HG03095 (cell line): ENCODE measurements at regions not wholly inside any gene's neighbourhood (a gene's known extent, or its start where the extent isn't known, plus 50 kb on each side); places are given as distances from the start of the nearest gene placed in this dataset.
A peak's percentile ranks its signal among the peaks of the same experiment; 100 is the strongest.

Experiments
- ATAC-seq: cut with Tn5 transposase; IDR thresholded peaks from one replicate; pipeline ENCODE4 v1.9.1; 2021; ENCODE audit warnings: moderate library complexity; ENCODE audit not compliant: unreplicated experiment

DNA sequence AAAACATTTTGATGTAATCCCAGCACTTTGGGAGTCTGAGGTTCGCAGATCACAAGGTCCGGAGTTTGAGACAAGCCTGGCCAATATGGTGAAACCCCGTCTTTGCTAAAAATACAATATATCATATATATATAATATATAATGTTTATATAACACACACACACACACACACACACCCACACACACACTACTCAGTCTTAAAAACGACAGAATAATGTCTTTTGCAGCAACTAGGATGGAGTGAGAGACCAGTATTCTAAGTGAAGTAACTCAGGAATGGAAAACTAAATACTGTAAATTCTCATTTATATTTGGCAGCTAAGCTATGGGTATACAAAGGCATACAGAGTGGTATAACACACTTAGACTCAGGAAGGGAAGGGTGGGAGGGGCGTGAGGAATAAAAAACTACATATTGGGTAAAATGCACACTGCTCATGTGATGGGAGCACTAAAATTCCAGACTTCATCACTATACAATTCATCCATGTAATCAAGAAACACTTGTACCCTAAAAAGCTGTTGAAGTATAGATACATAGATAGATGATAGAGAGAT is 231.2 kb upstream of the SEMA3A start:
- no peak for ATAC-seq

DNA sequence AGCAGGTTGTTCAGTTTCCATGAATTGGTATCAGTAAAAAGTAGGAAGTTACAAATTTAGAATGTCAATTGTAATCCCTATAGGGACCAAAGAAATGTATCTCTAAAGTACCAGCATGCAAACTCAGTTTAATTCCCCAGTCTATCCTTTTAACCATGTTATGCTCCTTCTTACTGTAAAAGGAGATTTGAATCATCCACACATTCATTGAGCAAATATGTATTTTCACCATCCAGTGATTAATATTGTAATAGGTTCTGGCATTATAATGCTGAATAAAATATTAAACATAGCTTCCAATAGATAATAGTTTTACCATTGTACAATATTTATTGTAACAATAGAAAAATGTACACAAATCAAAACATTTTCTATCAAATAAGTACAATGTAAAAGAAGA is 228.2 kb upstream of the SEMA3A start:
- ATAC-seq, result no peak

DNA sequence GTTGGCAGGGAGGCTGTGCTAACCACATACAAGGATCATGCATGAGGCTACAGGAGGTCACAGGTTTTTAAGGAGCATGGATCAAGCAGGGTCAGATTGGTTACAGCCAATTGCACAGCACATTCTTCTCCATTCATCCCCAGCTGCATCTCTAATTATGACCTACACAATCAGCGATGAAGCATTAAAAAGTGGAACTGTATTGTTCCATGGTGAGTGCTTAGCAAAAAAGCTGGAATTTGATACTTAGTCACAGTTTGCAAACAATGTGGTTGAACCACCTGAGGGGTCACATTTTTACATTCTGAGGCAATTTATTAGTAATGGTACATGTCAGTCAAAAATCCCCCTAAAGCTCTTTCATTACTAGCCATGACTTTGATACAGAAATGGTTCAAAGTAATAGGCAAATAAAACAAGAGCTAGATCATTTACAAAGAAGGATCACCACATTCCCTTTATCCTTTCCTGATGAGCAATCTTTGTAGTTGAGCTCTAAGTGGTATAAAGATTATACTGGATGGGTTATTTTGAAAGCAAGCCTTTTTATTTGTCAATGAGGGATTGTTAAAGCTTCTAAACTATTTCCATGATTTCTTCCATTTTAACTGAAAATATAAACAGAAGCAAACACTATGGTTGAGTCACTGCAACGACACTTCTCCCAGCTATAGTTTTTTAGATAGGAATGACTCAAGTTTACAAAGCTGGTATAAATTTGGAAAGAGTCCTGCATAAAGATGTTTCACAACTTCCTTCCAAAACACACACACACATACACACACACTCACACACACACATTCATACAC is 217.8 kb upstream of the SEMA3A start:
- no peak for ATAC-seq

DNA sequence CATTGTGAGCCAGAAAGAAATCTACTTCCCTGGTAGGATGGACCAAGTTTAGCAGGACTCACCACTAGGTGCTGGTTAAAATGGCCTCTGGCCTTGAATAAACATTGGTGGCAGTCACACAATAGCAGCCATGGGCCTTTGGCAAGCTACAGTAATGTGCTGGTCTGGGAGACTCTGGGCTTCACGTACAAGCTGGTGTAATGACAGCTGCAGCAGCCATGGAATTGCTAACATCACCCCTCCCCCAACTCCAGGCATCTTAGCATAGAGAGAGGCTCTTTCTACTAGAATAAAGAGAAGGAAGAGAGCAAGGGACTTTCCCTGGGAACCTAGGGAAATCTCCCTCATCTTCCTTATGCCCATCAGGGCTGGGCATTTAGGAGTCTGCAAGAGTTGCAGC is 205.1 kb upstream of the SEMA3A start:
- ATAC-seq, result no peak

DNA sequence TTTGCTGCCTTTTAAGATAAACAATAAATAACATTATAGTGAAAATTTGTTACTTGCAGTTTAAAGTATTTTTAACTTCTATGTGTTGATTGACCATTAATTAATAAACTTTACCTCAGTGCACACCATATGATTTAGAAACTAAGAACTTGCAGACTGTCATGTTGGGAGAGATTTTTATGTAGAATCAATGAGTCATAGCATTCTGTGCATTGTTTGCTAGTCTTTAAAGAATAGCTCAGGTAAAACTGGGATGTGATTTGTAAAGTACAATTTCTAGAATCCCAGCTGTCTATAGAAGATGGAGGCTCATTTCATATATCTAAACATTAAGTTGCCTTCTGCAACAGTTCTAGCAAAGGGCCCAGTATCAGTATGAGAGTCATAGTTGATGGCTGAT is 199.6 kb upstream of the SEMA3A start:
- no peak for ATAC-seq

DNA sequence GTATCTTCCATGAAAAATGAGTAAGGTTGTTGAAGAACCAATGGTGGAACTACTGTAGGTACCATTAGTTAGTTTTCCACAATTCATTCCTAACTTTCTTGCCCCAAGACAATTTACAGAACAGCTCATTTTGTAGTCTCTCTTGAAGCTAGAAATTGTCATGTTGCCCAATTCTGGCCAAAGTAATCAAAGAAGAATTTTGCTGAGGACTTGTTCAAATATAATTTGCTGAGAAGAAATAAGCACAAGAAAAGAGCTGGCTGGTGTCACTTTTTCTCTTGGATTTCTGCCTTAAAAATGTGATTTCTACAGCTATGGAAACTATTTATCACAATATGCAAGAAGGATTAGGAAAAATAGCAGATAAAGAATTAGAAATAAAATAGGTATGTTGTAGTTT is 199.2 kb upstream of the SEMA3A start:
- ATAC-seq, result no peak

DNA sequence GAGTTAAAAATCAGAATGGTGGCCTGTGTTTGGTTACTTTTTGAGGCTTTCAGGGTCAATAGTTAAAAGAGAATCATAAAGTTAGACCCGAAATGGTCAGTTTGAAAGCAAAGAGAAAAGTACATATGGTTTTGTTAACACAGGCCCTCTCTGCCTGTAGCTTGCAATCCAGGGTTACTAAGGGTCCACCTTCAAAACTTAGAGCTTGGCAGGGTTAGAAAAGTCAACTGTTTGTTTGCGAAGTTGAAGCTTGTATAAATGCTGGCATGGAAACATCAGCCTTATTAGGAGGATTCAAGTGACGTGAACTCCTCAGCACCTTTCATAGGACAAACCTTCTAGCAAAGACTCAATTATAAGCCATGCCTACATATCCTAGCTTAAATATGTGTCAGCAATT is 196.3 kb upstream of the SEMA3A start:
- ATAC-seq, result no peak

DNA sequence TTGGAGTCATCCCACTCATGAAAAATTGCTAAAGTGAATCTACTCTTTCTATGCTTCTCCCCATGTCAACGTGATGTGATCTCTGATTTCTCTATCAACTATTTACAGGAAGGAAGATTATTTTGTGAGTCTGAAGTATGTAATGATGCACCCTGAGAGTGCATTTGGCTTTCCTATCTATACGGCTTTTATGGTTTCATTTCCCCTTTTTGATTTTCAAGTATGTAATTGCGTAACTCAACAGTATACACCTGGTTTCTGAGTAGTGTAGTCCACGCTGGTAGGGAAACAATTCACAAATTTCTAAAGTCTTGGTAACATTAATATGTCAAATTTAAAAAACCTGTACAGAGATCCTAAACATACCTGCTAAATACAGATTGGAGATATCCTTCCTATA is 194.7 kb upstream of the SEMA3A start:
- ATAC-seq, result peak; percentile 100

DNA sequence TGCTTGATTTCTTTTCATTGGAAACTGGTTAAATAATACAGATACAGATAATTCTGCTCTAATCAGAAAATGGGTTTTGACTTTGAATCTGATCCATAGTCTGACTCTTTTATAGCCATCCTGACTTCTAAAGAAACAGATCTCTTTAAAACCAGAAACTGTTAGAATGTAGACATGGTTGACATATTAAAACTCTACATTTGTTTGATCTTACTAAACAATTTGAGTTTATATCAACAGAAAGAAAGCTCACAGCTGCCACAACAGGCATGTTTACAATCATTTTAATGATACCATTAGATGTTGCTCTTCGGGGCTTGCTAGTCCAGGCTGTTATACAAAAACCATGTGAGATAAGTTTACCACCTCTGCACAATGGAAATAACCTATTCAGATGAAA is 193.0 kb upstream of the SEMA3A start:
- ATAC-seq, result no peak

DNA sequence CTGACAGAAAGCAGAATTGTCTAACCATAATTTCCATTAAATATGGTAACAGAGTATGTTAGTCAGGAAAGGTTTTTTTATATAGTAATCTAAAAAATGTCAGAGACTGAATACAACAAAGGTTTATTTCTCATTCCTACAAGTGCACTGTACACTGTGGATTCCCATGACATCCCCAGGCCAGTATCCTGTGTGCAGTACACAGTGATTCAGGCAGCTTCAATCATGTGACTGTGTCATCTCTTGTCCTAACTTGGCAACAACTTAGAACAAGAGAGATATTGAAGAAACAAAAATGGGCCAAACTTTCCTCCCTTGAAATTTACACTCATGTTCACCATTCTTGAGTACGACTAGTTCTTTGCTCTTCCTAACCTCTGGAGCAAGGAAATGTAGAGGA is 189.8 kb upstream of the SEMA3A start:
- ATAC-seq, result no peak

DNA sequence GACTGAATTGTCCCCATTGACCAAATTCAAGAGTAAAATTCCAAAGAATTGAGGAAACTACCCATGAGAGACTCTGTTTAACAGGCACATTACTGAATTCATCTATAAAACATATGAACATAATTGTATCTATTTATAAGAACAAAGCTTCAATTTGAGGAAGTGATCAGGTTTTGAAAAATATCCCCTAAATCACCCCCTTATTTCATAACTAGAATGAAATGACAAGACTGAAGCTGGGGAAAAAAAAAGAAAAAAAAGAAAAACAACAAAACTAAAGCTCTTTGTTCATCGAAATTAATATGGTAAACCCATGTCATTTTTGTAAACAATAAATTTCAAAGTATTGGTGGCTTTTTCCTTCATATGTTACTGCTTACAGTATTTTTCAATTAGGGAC is 184.9 kb upstream of the SEMA3A start:
- no peak for ATAC-seq

DNA sequence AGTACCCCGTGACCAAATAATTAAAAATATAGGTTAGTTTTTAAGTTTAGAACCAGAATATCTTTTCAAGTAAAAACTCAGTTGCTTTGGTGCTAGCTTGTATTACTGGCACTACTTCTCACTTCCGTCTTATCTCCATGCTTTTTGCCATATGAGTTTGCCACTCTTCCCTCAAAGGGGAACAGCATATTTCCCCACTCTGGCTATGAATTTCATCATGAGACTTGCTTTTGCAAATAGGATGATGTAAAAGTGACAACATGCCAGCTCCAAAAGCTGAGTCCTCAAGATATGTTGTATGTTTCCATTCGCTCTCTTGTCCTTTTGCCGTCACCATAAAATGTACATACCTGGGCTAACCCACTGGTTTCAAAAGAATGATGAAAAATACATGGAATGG is 178.1 kb upstream of the SEMA3A start:
- ATAC-seq, result no peak

DNA sequence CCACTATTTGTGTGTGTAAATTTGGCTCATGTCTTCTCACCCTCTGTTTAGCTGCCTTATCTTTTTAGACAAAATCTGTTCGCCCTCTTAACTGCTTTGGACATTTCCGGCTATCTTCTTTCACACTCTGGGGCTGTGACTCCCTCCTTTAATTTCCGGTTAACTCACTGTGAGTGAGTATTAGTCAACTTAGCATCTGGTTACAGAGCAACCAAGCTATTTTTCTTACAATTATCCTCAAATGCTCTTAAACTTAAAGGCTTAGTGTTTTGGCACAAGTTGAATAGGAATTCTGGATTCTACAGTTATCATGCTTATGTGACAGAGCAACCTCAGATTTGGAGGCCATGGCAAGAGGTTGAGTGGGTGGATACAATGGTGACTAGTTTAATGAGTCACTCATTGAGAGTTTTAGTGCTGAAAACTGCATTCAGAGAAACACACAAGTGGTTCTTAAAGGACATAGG is 177.6 kb upstream of the SEMA3A start:
- ATAC-seq, result no peak

DNA sequence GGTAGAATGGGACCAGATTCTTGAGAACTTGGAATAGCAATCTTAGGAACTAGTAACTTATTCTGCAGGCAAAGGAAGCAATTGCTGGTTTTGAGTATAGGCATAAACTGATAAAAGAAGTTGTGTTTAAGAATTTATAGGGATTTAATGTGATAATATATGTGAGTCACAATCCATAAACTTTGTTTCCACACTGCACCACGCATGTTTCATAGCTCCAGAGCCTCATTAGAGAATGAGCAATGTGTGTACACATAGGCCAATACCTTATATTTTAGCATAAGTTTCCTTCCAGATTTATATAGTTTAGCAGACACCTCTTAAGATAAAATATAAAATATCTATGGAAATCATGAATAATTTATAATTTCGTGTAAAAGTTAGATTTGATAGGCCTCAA is 175.5 kb upstream of the SEMA3A start:
- ATAC-seq, result no peak

DNA sequence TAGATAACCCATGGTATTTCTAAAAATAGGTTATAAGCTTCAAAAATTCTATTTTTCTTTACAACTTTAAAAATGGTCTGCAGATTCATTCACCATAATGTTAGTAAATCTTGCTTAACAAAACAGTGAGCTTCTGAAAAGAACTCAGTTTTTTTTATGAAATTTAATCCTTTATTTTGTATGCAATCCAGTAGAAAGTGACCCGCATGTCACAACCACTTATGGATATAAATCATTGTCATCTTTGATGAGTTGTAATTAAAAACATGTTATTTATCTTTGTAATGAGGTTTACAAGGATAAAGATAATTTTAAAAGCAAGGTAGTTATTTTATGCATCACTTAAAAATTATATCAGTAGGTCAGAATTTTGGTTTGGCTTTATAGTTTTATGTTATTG is 173.5 kb upstream of the SEMA3A start:
- no peak for ATAC-seq

DNA sequence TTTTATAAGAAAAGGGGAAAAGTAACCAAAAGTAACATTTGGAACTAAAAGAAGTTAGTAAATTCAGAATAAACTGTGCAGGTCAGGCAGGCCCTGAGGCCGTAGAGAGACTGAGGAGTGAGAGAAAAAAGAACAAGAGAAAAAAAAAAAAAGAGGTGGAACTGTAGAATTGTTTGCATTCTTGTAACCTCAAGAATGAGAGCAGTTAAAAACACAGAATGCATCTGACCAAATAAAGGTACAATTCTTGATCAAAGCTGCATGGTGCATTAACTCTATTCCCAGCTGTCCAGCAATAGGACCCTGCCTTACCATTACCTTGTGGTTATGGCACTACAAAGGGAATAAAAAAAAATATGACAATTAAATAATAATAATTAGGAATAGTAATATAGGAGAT is 170.1 kb upstream of the SEMA3A start:
- ATAC-seq, result no peak

DNA sequence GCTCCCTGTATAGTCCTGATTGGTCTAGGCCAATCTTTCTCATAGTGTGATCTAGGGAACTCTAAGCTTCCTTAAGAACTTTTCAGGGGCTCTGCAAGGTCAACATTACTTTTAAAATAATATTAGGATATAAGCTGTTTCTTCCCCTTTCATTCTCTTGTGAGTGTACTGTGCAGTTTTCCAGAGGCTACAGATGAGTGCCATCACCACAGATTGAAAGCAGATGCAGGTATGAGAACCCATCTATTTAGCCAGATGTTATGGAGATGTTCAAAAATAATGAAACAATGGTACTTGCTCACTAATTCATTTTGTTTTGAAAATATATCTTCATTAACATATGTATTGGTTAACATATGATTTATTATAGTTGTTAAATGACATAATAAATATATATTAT is 169.2 kb upstream of the SEMA3A start:
- no peak for ATAC-seq

DNA sequence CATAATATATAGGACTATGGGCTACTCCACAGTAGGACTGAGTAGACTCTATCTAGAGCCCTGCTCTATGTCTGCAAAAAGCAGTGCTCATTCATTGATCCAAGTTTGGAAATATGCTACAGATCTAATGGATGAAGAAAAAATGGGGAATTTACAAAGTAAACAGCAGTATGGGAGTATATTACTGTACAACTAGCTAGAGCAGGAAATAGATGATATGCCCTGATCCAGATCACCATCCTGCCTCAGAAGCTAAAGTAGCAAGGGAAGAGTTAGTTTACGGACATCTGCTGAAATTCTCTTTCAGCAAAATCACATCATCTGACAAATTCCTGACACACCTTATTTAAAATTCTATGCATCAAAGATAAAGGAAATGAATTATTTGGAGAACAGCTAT is 168.2 kb upstream of the SEMA3A start:
- ATAC-seq, result no peak

DNA sequence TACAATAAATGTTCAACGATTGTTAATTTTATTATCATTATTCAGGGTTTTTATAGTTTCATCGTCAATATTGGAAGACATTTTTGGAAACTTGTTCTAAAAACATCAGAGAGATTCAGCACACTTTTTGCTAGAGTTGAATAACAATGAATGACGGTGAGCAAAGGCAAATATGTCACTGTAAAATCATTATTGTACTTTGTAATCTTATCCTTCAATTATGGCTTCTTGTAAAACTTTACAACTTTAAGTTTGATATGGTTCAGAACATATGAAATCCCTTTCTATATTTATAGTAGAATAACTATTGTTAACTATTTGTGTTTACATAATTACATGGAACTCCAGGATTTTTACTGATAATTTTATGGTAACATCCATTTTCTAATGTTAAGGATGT is 167.8 kb upstream of the SEMA3A start:
- no peak for ATAC-seq

DNA sequence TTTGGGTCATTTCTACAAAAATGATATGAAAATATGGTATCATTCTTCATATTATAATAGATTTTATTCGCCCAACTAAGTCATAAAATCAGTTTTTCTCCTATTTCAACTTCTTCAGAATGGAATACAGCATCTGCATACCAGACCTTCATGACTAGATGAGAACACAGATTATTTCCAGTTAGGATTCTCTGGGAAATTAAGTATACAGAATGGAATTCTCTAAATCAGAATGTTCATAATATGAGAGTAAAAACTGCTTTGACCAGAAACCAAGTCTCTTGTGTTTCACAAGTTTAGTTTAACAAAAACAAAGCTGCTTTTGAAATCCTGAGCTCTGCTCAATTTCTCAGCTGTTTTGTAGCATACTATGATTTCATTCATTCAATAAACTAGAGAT is 160.3 kb upstream of the SEMA3A start:
- ATAC-seq, result no peak

DNA sequence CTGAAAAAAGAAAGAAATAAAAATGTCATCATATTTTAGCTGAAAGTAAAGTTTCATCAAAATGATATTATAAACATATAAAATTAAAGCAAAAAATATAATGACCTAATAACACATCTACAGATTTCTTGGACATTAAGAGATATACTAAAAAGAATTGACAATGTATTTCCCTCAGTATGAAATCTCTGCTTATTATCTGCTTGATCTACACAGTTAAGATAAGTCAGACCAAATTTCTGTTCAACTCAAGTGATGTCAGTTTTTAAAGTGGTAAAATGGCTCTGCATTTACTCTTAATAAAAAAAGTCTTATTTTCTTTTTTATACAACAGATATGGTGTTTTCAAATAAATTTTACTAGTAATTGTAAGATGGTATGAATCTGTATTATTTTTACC is 159.4 kb upstream of the SEMA3A start:
- ATAC-seq, result no peak

DNA sequence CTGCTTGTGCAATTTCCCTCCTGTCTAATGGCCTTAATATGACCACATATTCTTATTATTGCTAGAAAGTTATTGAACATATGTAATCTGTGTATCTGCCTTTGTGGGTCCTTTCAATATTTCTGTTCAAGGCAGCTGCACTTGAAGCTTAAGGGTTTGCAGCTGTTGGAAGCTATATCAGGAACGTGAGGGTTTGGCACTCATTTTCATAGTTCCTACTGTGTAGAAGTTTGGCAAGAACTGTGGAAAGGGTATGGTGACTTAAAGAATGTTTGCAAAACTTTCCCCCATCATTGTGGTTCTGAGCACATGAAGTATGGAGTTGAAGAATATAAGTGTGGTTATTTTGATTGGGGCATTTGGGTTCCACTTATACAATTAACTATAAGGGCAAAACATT is 144.7 kb upstream of the SEMA3A start:
- ATAC-seq, result no peak

DNA sequence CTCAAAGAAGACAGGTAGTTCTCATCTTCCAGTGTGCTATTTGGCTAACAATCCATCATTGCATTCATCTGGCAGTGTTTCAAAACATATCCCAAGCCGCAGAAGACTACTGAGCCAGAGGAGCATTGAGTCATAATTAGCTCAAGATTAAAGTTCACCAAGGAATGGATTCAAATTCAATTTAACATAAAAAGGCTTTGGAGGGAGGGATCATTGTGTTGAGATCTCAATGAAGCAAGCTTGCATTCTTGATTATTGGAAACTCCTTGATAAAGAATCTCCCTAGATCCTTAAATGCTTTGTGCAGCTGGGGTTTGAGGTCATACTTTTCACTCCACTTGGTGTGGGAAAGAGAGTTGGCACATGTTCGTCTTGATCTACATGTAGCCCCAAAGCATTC is 142.8 kb upstream of the SEMA3A start:
- ATAC-seq, result no peak
